ENCODE measurements at regions not wholly inside any gene's neighbourhood (a gene's known extent, or its start where the extent isn't known, plus 50 kb on each side); places are given as distances from the start of the nearest gene placed in this dataset.

DNA sequence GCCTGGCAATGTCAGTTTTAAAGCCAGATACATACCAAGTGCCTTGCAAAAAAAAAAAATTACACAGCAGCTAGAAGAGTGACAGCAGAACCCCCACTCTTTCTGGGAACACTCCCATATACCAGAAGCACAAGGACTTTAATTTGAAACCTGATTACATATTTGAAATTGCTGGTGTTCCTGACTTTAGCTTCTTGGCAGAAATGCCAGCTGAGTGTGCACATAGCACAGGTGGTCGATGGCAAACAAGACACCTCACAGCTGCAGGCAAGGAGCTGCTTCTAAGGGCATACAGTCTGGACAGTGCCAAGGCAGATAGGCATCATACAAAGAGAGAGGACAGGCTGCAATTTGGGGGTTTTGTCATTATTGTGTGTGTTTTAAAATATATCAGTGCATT lies 150.7 kb upstream of the SGK1 start:
- CTCF ChIA-PET = no interaction called here
- intact Hi-C loops (cut with micrococcal nuclease; ENCODE audit: unreplicated experiment) = no loop called here
- Mint-ChIP-seq H3K4me1 (ENCODE audit: low read depth, unreplicated experiment) (peaks cover 8% of the 10 kb centered on the region), H3K4me3 (ENCODE audit: unreplicated experiment) (no peak overlapping the region), H3K27me3 (ENCODE audit: insufficient read depth, unreplicated experiment) (no peaks in the 10 kb centered on the region), H3K27ac (ENCODE audit: unreplicated experiment) (no peak overlapping the region), H3K9me3 (ENCODE audit: unreplicated experiment) (no peaks in the 10 kb centered on the region), H3K36me3 (ENCODE audit: insufficient read depth, unreplicated experiment) (no peaks in the 10 kb centered on the region)
- TF ChIP-seq, protein P1, sequence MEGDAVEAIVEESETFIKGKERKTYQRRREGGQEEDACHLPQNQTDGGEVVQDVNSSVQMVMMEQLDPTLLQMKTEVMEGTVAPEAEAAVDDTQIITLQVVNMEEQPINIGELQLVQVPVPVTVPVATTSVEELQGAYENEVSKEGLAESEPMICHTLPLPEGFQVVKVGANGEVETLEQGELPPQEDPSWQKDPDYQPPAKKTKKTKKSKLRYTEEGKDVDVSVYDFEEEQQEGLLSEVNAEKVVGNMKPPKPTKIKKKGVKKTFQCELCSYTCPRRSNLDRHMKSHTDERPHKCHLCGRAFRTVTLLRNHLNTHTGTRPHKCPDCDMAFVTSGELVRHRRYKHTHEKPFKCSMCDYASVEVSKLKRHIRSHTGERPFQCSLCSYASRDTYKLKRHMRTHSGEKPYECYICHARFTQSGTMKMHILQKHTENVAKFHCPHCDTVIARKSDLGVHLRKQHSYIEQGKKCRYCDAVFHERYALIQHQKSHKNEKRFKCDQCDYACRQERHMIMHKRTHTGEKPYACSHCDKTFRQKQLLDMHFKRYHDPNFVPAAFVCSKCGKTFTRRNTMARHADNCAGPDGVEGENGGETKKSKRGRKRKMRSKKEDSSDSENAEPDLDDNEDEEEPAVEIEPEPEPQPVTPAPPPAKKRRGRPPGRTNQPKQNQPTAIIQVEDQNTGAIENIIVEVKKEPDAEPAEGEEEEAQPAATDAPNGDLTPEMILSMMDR (IDR thresholded peaks at IDR 0.05; ENCODE audit: insufficient read depth in 1 of 2, low read depth in 1 of 2, low read length in 1 of 2, severe bottlenecking in 1 of 2, unreplicated experiment in 1 of 2) = no peak
- no peak overlapping the region for H3K4me3 ChIP-seq (ENCODE audit: low read depth, low read length)
- H3K36me3 ChIP-seq (ENCODE audit: control insufficient read depth, insufficient read depth, low read length) = no peaks in the 10 kb centered on the region
- H3K4me1 ChIP-seq = peaks cover 17% of the 10 kb centered on the region
- POLR2A ChIA-PET = no interaction called here
- no TSS peak for BruUV-seq (replicated peaks)
- H3K27me3 ChIP-seq (replicated peaks; ENCODE audit: control insufficient read depth, insufficient read depth, low read length) = no peaks in the 10 kb centered on the region
- DNase-seq = no peak
- no peaks in the 10 kb centered on the region for H3K9me3 ChIP-seq

DNA sequence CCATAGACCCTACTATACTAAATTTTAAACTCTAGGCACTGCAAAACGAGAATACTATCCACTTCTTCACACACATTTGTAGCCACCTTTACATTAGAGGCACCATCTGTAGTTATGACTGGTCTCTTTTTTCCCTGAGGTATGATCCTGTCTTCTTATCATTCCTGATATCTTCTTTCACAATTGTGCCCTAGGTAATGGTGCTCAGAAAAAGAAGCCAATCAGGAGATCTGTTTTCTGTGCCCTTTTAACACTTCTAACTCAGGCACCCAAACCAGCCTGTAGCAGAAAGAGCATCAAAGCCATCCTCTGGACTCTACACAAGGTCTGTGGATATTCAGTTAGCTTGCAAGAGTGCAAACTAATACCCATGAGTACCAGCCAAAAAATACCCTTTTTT lies 149.7 kb upstream of the SGK1 start:
- no peaks in the 10 kb centered on the region for H3K36me3 Mint-ChIP-seq (ENCODE audit: insufficient read depth, unreplicated experiment)
- H3K27ac Mint-ChIP-seq (ENCODE audit: unreplicated experiment) = no peak overlapping the region
- no peak overlapping the region for H3K4me3 ChIP-seq (ENCODE audit: low read depth, low read length)
- no peaks in the 10 kb centered on the region for H3K27me3 Mint-ChIP-seq (ENCODE audit: insufficient read depth, unreplicated experiment)
- peaks cover 22% of the 10 kb centered on the region for H3K4me1 ChIP-seq
- ChIA-PET POLR2A (no interaction called here), CTCF (no interaction called here)
- BruUV-seq (replicated peaks) = no TSS peak
- H3K9me3 Mint-ChIP-seq (ENCODE audit: unreplicated experiment) = no peaks in the 10 kb centered on the region
- H3K4me1 Mint-ChIP-seq (ENCODE audit: low read depth, unreplicated experiment) = peaks cover 9% of the 10 kb centered on the region
- TF ChIP-seq, protein P1 (IDR thresholded peaks at IDR 0.05; ENCODE audit: insufficient read depth in 1 of 2, low read depth in 1 of 2, low read length in 1 of 2, severe bottlenecking in 1 of 2, unreplicated experiment in 1 of 2) = no peak
- no peak overlapping the region for H3K4me3 Mint-ChIP-seq (ENCODE audit: unreplicated experiment)
- H3K36me3 ChIP-seq (ENCODE audit: control insufficient read depth, insufficient read depth, low read length) = no peaks in the 10 kb centered on the region
- DNase-seq = no peak
- intact Hi-C loops (cut with micrococcal nuclease; ENCODE audit: unreplicated experiment) = no loop called here
- H3K27me3 ChIP-seq (replicated peaks; ENCODE audit: control insufficient read depth, insufficient read depth, low read length) = no peaks in the 10 kb centered on the region
- no peaks in the 10 kb centered on the region for H3K9me3 ChIP-seq

DNA sequence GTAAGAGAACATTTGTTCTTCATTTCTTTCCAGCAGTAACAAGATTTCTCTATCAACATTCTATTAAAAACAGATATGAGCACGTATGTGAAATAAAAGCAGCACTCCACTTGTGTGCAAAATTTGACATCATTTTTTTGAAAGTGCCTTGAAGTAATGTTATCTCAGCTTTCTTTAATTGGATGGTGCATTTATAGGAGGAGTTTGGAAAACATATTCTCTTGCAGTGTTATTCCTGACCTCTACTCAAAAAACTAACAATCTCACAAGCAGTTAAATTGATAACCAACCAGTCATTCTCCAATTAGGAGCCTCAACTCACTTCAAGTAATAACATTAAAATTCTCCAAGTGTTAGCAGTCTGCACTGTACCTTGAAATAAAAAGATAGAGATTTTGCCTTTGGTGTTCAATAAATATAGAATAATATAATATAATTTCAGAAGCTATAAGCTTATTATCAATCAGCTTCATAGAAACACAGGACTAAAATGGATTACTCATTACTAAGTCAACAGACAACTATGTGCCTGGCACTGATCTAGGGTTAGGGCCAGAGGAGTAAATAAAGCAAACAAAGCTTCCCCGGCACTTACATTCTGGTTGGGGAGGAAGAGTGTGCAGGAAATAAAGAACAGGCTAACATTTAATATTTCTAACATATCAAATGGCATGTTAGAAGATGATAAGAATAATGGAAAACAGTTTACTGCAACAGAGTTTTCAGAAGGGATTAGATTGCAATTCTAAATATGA lies 149.0 kb upstream of the SGK1 start:
- POLR2A ChIA-PET = no interaction called here
- no peak overlapping the region for H3K4me3 ChIP-seq (ENCODE audit: low read depth, low read length)
- Mint-ChIP-seq H3K9me3 (ENCODE audit: unreplicated experiment) (no peaks in the 10 kb centered on the region), H3K27me3 (ENCODE audit: insufficient read depth, unreplicated experiment) (no peaks in the 10 kb centered on the region), H3K27ac (ENCODE audit: unreplicated experiment) (no peak overlapping the region), H3K4me1 (ENCODE audit: low read depth, unreplicated experiment) (peaks cover 9% of the 10 kb centered on the region), H3K36me3 (ENCODE audit: insufficient read depth, unreplicated experiment) (no peaks in the 10 kb centered on the region), H3K4me3 (ENCODE audit: unreplicated experiment) (no peak overlapping the region)
- DNase-seq = no peak
- H3K4me1 ChIP-seq = peaks cover 22% of the 10 kb centered on the region
- H3K27me3 ChIP-seq (replicated peaks; ENCODE audit: control insufficient read depth, insufficient read depth, low read length) = no peaks in the 10 kb centered on the region
- H3K9me3 ChIP-seq = no peaks in the 10 kb centered on the region
- no peaks in the 10 kb centered on the region for H3K36me3 ChIP-seq (ENCODE audit: control insufficient read depth, insufficient read depth, low read length)
- TF ChIP-seq, protein P1 (IDR thresholded peaks at IDR 0.05; ENCODE audit: insufficient read depth in 1 of 2, low read depth in 1 of 2, low read length in 1 of 2, severe bottlenecking in 1 of 2, unreplicated experiment in 1 of 2) = no peak
- BruUV-seq (replicated peaks) = no TSS peak
- intact Hi-C loops (cut with micrococcal nuclease; ENCODE audit: unreplicated experiment) = no loop called here
- CTCF ChIA-PET = no interaction called here

Measured in Caco-2 (cell line).